KMS-11 (cell line): ENCODE measurements at regions not wholly inside any gene's neighbourhood (a gene's known extent, or its start where the extent isn't known, plus 50 kb on each side); places are given as distances from the start of the nearest gene placed in this dataset.

Experiments used
- H2AFZ ChIP-seq: fragments of 200-600 bp; sonication (generic); 2 replicates; pipeline ENCODE4 v1.6.1; 2016; ENCODE audit warnings: antibody characterized with exemption, mixed run types, low read depth
- H3K27ac ChIP-seq: fragments of 200-600 bp; sonication (generic); 2 replicates; pipeline ENCODE4 v1.6.1; 2016; ENCODE audit warnings: mild to moderate bottlenecking, mixed run types
- H3K27me3 ChIP-seq: fragments of 200-600 bp; sonication (generic); 2 replicates; pipeline ENCODE4 v1.6.1; 2017; ENCODE audit warnings: mild to moderate bottlenecking, low read depth, mixed run types, moderate library complexity; ENCODE audit not compliant: insufficient read depth
- H3K36me3 ChIP-seq: fragments of 200-600 bp; sonication (generic); 2 replicates; pipeline ENCODE4 v1.6.1; 2017; ENCODE audit warnings: mild to moderate bottlenecking, mixed run types; ENCODE audit not compliant: insufficient read depth
- H3K4me1 ChIP-seq: fragments of 200-600 bp; sonication (generic); 2 replicates; pipeline ENCODE4 v1.6.1; 2016; ENCODE audit warnings: mild to moderate bottlenecking, low read depth, mixed run types; ENCODE audit not compliant: poor library complexity, severe bottlenecking
- H3K4me2 ChIP-seq: fragments of 200-600 bp; sonication (generic); 2 replicates; pipeline ENCODE4 v1.7.0; 2016; ENCODE audit warnings: mild to moderate bottlenecking, mixed run types
- H3K4me3 ChIP-seq: fragments of 200-600 bp; sonication (generic); IDR thresholded peaks from 2 replicates; pipeline ENCODE4 v1.6.1; 2017; ENCODE audit warnings: low read depth, low read length, mixed read lengths; ENCODE audit not compliant: insufficient read depth
- H3K79me2 ChIP-seq: fragments of 200-600 bp; sonication (generic); 2 replicates; pipeline ENCODE4 v1.6.1; 2016; ENCODE audit warnings: low read depth, mixed run types; ENCODE audit not compliant: insufficient read depth
- H3K9ac ChIP-seq: fragments of 200-600 bp; sonication (generic); 2 replicates; pipeline ENCODE4 v1.6.1; 2016; ENCODE audit warnings: mild to moderate bottlenecking, mixed run types
- H4K20me1 ChIP-seq: fragments of 200-600 bp; sonication (generic); 2 replicates; pipeline ENCODE4 v1.6.1; 2016; ENCODE audit warnings: mild to moderate bottlenecking, mixed run types; ENCODE audit not compliant: insufficient read depth
- CTCF ChIP-seq: fragments of 200-600 bp; sonication (generic); conservative IDR thresholded peaks from 2 replicates; pipeline ENCODE4 v1.6.1; 2017; ENCODE audit warnings: low read depth, mild to moderate bottlenecking, antibody characterized with exemption, low read length, moderate library complexity, mixed read lengths

DNA sequence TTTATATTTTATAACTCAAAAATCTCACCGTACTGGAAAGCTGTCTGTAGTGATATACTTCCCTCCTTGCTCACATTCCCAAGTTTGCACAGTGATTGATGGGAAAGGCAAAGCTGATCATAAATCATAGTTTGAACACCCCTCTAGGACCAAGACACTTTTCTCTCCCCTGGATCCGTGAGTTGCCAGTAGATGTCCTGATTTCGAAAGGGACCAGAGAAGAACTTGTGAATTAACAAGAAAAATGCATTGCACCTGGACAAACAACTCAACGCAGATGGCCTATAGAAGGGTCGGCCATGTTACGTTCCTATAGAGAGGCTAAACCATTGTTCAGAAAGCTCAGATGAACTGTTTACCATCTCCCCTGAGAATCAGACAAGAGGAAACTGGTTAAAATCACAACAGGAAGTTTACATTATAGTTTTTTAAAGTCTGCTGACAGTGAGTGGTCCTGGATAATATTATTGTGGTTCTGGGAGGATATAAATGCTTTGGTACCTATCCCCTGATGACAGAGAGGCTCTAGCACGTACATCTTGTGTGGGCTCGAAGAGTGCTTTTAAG is 124.0 kb upstream of the SLC45A1 start:
- no peak overlapping the region for H3K27ac ChIP-seq
- TF ChIP-seq CTCF = no peak
- no peaks in the 10 kb centered on the region for H3K4me1 ChIP-seq
- no peaks in the 10 kb centered on the region for H3K36me3 ChIP-seq
- H3K27me3 ChIP-seq = no peaks in the 10 kb centered on the region
- no peaks in the 10 kb centered on the region for H3K79me2 ChIP-seq
- H2AFZ ChIP-seq = no peak overlapping the region
- no peak overlapping the region for H3K4me2 ChIP-seq
- no peak overlapping the region for H3K9ac ChIP-seq
- no peak overlapping the region for H3K4me3 ChIP-seq
- H4K20me1 ChIP-seq = no peaks in the 10 kb centered on the region

DNA sequence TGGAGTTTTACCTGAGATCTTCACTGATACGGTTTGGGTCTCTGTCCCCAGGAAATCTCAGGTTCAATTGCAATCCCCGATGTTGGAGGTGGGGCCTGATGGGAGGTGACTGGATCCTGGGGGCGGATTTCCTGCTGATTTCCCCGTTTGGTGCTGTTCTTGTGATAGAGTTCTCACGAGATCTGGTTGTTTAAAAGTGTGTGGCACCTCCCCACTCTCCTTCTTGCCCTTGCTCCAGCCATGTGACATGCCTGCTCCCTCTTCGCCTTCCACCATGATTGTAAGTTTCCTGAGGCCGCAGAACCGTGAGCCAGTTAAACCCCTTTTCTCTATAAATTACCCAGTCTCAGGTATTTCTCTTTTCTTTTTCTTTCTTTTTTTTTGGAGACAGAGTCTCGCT is 126.4 kb upstream of the SLC45A1 start:
- Histone ChIP-seq H3K27ac (no peak overlapping the region), H4K20me1 (no peaks in the 10 kb centered on the region), H3K9ac (no peak overlapping the region), H3K4me2 (no peak overlapping the region), H2AFZ (no peak overlapping the region), H3K36me3 (no peaks in the 10 kb centered on the region), H3K79me2 (no peaks in the 10 kb centered on the region), H3K4me1 (no peaks in the 10 kb centered on the region), H3K4me3 (no peak overlapping the region), H3K27me3 (no peaks in the 10 kb centered on the region; the same call in 1 of the 2 replicates)
- TF ChIP-seq CTCF = no peak

- Histone ChIP-seq H4K20me1 (no peaks in the 10 kb centered on the region), H3K4me2 (no peak overlapping the region), H3K79me2 (no peaks in the 10 kb centered on the region), H3K36me3 (no peaks in the 10 kb centered on the region), H3K9ac (no peak overlapping the region), H3K4me3 (no peak overlapping the region), H3K27ac (no peak overlapping the region), H3K4me1 (no peaks in the 10 kb centered on the region), H3K27me3 (no peaks in the 10 kb centered on the region; the same call in 1 of the 2 replicates), H2AFZ (no peak overlapping the region)
- no peak for TF ChIP-seq CTCF
These were observed 127.9 kb upstream of the SLC45A1 start for GRCh38 chr1:8189931-8190483.

DNA sequence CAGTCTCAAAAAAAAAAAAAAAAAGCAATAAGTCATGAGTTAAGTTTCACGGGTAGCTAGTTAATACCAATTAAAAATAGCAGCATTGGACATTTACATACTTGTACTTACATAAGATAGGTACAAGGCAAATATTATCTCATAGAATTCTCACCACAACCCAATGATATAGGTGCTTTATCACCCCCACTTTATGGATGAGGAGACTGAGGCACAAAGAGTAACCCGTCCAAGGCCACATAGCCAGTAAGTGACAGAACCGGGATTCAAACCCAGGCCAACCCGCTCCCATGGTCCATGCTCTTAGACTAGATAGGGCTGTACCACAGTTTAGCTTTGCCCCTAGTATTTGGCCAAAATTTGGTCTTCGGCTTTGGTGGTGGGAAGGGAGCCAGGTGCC is 132.5 kb upstream of the SLC45A1 start:
- Histone ChIP-seq H2AFZ (no peak overlapping the region), H3K79me2 (no peaks in the 10 kb centered on the region), H3K4me2 (no peak overlapping the region), H3K4me3 (no peak overlapping the region), H3K9ac (no peak overlapping the region), H4K20me1 (no peaks in the 10 kb centered on the region), H3K27ac (no peak overlapping the region), H3K27me3 (no peaks in the 10 kb centered on the region; the same call in 1 of the 2 replicates), H3K4me1 (no peaks in the 10 kb centered on the region), H3K36me3 (no peaks in the 10 kb centered on the region)
- no peak for TF ChIP-seq CTCF
